SK-N-SH treated with all-trans-retinoic acid at 6 μM for 48 hours (cell line): ENCODE measurements at regions not wholly inside any gene's neighbourhood (a gene's known extent, or its start where the extent isn't known, plus 50 kb on each side); places are given as distances from the start of the nearest gene placed in this dataset.

ENCODE experiments used
- ATAC-seq: fragments of 200-7000 bp; cut with Tn5 transposase; 3 replicates; pipeline ENCODE4 v1.9.1; 2020; ENCODE audit warnings: mild to moderate bottlenecking, moderate library complexity
- ARNTL ChIP-seq: fragments of 450-650 bp; formaldehyde crosslinking; IDR thresholded peaks from 2 replicates; pipeline ENCODE4 v1.5.0; 2020; ENCODE audit warnings: low read depth, mild to moderate bottlenecking, moderate library complexity, borderline replicate concordance
- BACH2 ChIP-seq: fragments of 250-450 bp; sonication (Bioruptor Pico); IDR thresholded peaks from 2 replicates; pipeline ENCODE4 v1.9.0; 2021; ENCODE audit warnings: mild to moderate bottlenecking, borderline replicate concordance
- CSDC2 ChIP-seq: fragments of 250-450 bp; sonication (Bioruptor Pico); IDR thresholded peaks from 2 replicates; pipeline ENCODE4 v1.5.0; 2020; ENCODE audit warnings: mild to moderate bottlenecking, moderate library complexity
- GLIS3 ChIP-seq: fragments of 250-450 bp; sonication (Bioruptor Pico); IDR thresholded peaks from 2 replicates; pipeline ENCODE4 v1.5.0; 2020; ENCODE audit warnings: mild to moderate bottlenecking, moderate library complexity
- ISL1 ChIP-seq: fragments of 250-450 bp; sonication (Bioruptor Pico); IDR thresholded peaks from 2 replicates; pipeline ENCODE4 v2.1.2; 2022; ENCODE audit warnings: mild to moderate bottlenecking, moderate library complexity
- OSR1 ChIP-seq: fragments of 250-450 bp; sonication (Bioruptor Pico); IDR thresholded peaks from 2 replicates; pipeline ENCODE4 v1.8.0; 2022; ENCODE audit warnings: moderate library complexity, mild to moderate bottlenecking, inconsistent platforms
- PPARA ChIP-seq: fragments of 250-450 bp; sonication (Bioruptor Pico); IDR thresholded peaks from 2 replicates; pipeline ENCODE4 v1.5.0; 2020; ENCODE audit warnings: mild to moderate bottlenecking, borderline replicate concordance
- RARB ChIP-seq: fragments of 250-450 bp; sonication (Bioruptor Pico); IDR thresholded peaks from 2 replicates; pipeline ENCODE4 v1.8.0; 2021; ENCODE audit warnings: mild to moderate bottlenecking, moderate library complexity
- SNAI2 ChIP-seq: fragments of 250-450 bp; sonication (Bioruptor Pico); IDR thresholded peaks from 2 replicates; pipeline ENCODE4 v1.5.0; 2020; ENCODE audit warnings: mild to moderate bottlenecking, moderate library complexity
- TCF4 ChIP-seq: fragments of 250-450 bp; sonication (Bioruptor Pico); IDR thresholded peaks from 2 replicates; pipeline ENCODE4 v1.8.0; 2021; ENCODE audit warnings: mild to moderate bottlenecking, moderate library complexity, borderline replicate concordance
- TOX ChIP-seq: fragments of 250-450 bp; sonication (Bioruptor Pico); IDR thresholded peaks from 2 replicates; pipeline ENCODE4 v1.8.0; 2021; ENCODE audit warnings: mild to moderate bottlenecking, moderate library complexity, borderline replicate concordance
- ZC3H10 ChIP-seq: fragments of 250-450 bp; sonication (Bioruptor Pico); IDR thresholded peaks from 2 replicates; pipeline ENCODE4 v1.5.1; 2021; ENCODE audit warnings: mild to moderate bottlenecking, moderate library complexity
- ZFP3 ChIP-seq: fragments of 250-450 bp; sonication (Bioruptor Pico); IDR thresholded peaks from 2 replicates; pipeline ENCODE4 v1.5.0; 2020; ENCODE audit warnings: mild to moderate bottlenecking, moderate library complexity
- ZFP30 ChIP-seq: fragments of 450-650 bp; formaldehyde crosslinking; IDR thresholded peaks from 2 replicates; pipeline ENCODE4 v1.5.0; 2022; ENCODE audit warnings: mild to moderate bottlenecking, moderate library complexity
- ZNF565 ChIP-seq: fragments of 450-650 bp; formaldehyde crosslinking; conservative IDR thresholded peaks from 2 replicates; pipeline ENCODE4 v1.5.0; 2020; ENCODE audit warnings: low read depth, mild to moderate bottlenecking, moderate library complexity
- ZNF8 ChIP-seq: fragments of 450-650 bp; formaldehyde crosslinking; IDR thresholded peaks from 2 replicates; pipeline ENCODE4 v1.5.0; 2020; ENCODE audit warnings: mild to moderate bottlenecking, moderate library complexity
- TF ChIP-seq, protein P1 (sequence below): fragments of 250-450 bp; sonication (Bioruptor Pico); IDR thresholded peaks from 2 replicates; pipeline ENCODE4 v1.8.0; 2020; ENCODE audit warnings: mild to moderate bottlenecking, moderate library complexity, borderline replicate concordance
- TF ChIP-seq, protein P2 (sequence below): fragments of 250-450 bp; sonication (Bioruptor Pico); IDR thresholded peaks from 2 replicates; pipeline ENCODE4 v1.8.0; 2021; ENCODE audit warnings: low read depth, mild to moderate bottlenecking, moderate library complexity, borderline replicate concordance
- TF ChIP-seq, protein P3 (sequence below): fragments of 250-450 bp; sonication (Bioruptor Pico); IDR thresholded peaks from 2 replicates; pipeline ENCODE4 v1.5.1; 2020; ENCODE audit warnings: low read depth, mild to moderate bottlenecking, moderate library complexity
- TF ChIP-seq, protein P4 (sequence below): fragments of 250-450 bp; sonication (Bioruptor Pico); IDR thresholded peaks from 2 replicates; pipeline ENCODE4 v1.5.1; 2021; ENCODE audit warnings: mild to moderate bottlenecking, moderate library complexity
- TF ChIP-seq, protein P5 (sequence below): fragments of 250-450 bp; sonication (Bioruptor Pico); IDR thresholded peaks from 2 replicates; pipeline ENCODE4 v1.5.0; 2020; ENCODE audit warnings: mild to moderate bottlenecking, moderate library complexity

DNA sequence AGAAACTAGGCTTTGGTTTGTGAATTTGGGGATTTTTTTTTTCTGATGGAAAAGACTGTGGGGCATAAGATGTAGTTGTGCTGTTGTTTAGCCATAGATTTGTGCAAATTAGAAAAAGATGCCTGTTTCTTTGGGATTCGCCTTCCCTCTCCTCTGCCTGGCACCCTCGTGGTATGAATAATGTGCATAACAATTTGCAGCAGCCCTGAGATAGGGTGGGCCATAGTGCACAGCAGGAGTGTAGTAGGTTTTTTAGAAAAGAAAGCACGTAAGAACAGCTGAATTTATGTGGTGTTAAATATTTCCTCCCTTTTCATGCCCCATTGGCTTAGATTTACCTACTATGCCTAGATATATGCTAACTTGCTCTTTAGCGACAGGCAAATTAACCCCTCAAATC, 158.9 kb downstream of the PTGER3 start:
- no peak for ATAC-seq
- TF ChIP-seq ARNTL, result no peak
- TF ChIP-seq BACH2 (CRISPR knock-in tag), result no peak
- TF ChIP-seq TCF4 (CRISPR knock-in tag), result no peak
- TF ChIP-seq, protein P1, sequence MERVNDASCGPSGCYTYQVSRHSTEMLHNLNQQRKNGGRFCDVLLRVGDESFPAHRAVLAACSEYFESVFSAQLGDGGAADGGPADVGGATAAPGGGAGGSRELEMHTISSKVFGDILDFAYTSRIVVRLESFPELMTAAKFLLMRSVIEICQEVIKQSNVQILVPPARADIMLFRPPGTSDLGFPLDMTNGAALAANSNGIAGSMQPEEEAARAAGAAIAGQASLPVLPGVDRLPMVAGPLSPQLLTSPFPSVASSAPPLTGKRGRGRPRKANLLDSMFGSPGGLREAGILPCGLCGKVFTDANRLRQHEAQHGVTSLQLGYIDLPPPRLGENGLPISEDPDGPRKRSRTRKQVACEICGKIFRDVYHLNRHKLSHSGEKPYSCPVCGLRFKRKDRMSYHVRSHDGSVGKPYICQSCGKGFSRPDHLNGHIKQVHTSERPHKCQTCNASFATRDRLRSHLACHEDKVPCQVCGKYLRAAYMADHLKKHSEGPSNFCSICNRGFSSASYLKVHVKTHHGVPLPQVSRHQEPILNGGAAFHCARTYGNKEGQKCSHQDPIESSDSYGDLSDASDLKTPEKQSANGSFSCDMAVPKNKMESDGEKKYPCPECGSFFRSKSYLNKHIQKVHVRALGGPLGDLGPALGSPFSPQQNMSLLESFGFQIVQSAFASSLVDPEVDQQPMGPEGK (CRISPR knock-in tag), result no peak
- no peak for TF ChIP-seq RARB (CRISPR knock-in tag)
- no peak for TF ChIP-seq CSDC2 (CRISPR knock-in tag)
- no peak for TF ChIP-seq TOX (CRISPR knock-in tag)
- TF ChIP-seq ZFP30 (CRISPR knock-in tag), result no peak
- TF ChIP-seq ZNF8, result no peak
- TF ChIP-seq PPARA (CRISPR knock-in tag), result no peak
- TF ChIP-seq ZFP3 (CRISPR knock-in tag), result no peak
- TF ChIP-seq ISL1 (CRISPR knock-in tag), result no peak
- TF ChIP-seq, protein P2, sequence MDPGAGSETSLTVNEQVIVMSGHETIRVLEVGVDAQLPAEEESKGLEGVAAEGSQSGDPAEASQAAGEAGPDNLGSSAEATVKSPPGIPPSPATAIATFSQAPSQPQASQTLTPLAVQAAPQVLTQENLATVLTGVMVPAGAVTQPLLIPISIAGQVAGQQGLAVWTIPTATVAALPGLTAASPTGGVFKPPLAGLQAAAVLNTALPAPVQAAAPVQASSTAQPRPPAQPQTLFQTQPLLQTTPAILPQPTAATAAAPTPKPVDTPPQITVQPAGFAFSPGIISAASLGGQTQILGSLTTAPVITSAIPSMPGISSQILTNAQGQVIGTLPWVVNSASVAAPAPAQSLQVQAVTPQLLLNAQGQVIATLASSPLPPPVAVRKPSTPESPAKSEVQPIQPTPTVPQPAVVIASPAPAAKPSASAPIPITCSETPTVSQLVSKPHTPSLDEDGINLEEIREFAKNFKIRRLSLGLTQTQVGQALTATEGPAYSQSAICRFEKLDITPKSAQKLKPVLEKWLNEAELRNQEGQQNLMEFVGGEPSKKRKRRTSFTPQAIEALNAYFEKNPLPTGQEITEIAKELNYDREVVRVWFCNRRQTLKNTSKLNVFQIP (CRISPR knock-in tag), result no peak
- TF ChIP-seq GLIS3 (CRISPR knock-in tag), result no peak
- TF ChIP-seq, protein P3, sequence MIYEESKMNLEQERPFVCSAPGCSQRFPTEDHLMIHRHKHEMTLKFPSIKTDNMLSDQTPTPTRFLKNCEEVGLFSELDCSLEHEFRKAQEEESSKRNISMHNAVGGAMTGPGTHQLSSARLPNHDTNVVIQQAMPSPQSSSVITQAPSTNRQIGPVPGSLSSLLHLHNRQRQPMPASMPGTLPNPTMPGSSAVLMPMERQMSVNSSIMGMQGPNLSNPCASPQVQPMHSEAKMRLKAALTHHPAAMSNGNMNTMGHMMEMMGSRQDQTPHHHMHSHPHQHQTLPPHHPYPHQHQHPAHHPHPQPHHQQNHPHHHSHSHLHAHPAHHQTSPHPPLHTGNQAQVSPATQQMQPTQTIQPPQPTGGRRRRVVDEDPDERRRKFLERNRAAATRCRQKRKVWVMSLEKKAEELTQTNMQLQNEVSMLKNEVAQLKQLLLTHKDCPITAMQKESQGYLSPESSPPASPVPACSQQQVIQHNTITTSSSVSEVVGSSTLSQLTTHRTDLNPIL (CRISPR knock-in tag), result no peak
- no peak for TF ChIP-seq ZNF565 (CRISPR knock-in tag)
- no peak for TF ChIP-seq SNAI2 (CRISPR knock-in tag)
- TF ChIP-seq, protein P4, sequence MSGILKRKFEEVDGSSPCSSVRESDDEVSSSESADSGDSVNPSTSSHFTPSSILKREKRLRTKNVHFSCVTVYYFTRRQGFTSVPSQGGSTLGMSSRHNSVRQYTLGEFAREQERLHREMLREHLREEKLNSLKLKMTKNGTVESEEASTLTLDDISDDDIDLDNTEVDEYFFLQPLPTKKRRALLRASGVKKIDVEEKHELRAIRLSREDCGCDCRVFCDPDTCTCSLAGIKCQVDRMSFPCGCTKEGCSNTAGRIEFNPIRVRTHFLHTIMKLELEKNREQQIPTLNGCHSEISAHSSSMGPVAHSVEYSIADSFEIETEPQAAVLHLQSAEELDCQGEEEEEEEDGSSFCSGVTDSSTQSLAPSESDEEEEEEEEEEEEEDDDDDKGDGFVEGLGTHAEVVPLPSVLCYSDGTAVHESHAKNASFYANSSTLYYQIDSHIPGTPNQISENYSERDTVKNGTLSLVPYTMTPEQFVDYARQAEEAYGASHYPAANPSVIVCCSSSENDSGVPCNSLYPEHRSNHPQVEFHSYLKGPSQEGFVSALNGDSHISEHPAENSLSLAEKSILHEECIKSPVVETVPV, result no peak
- no peak for TF ChIP-seq ZC3H10
- TF ChIP-seq OSR1 (CRISPR knock-in tag), result no peak

DNA sequence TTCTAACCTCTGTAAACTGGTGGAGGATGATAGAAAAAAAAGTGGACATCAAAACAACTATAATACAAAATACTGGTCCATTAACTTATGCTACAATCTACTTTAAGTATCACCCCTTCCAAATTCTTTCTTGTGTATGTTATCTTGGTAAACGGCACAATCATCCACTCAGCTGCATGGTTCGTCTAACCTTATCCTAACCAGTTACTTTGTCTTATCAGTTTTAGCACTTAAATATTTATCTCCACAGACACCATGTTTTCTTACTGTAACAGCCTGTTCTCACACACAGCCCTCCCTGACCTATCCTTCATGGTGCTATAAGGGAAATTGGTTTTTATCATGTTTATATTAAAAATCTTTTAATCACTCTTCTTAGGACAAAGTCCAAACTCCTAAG, 157.2 kb downstream of the PTGER3 start:
- TF ChIP-seq, protein P2 (CRISPR knock-in tag), result no peak
- no peak for TF ChIP-seq ZNF8
- TF ChIP-seq, protein P5, sequence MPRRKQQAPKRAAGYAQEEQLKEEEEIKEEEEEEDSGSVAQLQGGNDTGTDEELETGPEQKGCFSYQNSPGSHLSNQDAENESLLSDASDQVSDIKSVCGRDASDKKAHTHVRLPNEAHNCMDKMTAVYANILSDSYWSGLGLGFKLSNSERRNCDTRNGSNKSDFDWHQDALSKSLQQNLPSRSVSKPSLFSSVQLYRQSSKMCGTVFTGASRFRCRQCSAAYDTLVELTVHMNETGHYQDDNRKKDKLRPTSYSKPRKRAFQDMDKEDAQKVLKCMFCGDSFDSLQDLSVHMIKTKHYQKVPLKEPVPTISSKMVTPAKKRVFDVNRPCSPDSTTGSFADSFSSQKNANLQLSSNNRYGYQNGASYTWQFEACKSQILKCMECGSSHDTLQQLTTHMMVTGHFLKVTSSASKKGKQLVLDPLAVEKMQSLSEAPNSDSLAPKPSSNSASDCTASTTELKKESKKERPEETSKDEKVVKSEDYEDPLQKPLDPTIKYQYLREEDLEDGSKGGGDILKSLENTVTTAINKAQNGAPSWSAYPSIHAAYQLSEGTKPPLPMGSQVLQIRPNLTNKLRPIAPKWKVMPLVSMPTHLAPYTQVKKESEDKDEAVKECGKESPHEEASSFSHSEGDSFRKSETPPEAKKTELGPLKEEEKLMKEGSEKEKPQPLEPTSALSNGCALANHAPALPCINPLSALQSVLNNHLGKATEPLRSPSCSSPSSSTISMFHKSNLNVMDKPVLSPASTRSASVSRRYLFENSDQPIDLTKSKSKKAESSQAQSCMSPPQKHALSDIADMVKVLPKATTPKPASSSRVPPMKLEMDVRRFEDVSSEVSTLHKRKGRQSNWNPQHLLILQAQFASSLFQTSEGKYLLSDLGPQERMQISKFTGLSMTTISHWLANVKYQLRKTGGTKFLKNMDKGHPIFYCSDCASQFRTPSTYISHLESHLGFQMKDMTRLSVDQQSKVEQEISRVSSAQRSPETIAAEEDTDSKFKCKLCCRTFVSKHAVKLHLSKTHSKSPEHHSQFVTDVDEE (CRISPR knock-in tag), result no peak
- TF ChIP-seq CSDC2 (CRISPR knock-in tag), result no peak
- no peak for TF ChIP-seq BACH2 (CRISPR knock-in tag)
- no peak for TF ChIP-seq GLIS3 (CRISPR knock-in tag)
- no peak for TF ChIP-seq OSR1 (CRISPR knock-in tag)
- no peak for TF ChIP-seq ISL1 (CRISPR knock-in tag)
- TF ChIP-seq, protein P3 (CRISPR knock-in tag), result no peak
- no peak for TF ChIP-seq ZC3H10
- TF ChIP-seq ZFP3 (CRISPR knock-in tag), result no peak
- no peak for TF ChIP-seq ZFP30 (CRISPR knock-in tag)
- TF ChIP-seq PPARA (CRISPR knock-in tag), result no peak
- TF ChIP-seq RARB (CRISPR knock-in tag), result no peak
- no peak for TF ChIP-seq TCF4 (CRISPR knock-in tag)
- no peak for TF ChIP-seq ZNF565 (CRISPR knock-in tag)
- ATAC-seq, result no peak
